Loucy (cell line): ENCODE measurements at regions not wholly inside any gene's neighbourhood (a gene's known extent, or its start where the extent isn't known, plus 50 kb on each side); places are given as distances from the start of the nearest gene placed in this dataset.
"Not testable (repeated sequence)": the region's sequence is repeated elsewhere in the genome, so short reads cannot be mapped to it uniquely, and the experiment has no call there.

Experiments
- H2AFZ ChIP-seq: fragments of 200-600 bp; sonication (generic); 2 replicates; pipeline ENCODE4 v1.6.0; 2016; ENCODE audit warnings: antibody characterized with exemption, mild to moderate bottlenecking, low read length, moderate library complexity
- H3F3A ChIP-seq: fragments of 200-600 bp; 2 replicates; pipeline ENCODE4 v1.6.0; 2016; ENCODE audit warnings: antibody characterized with exemption, low read depth, mild to moderate bottlenecking
- H3K27me3 ChIP-seq: fragments of 200-600 bp; sonication (generic); 2 replicates; pipeline ENCODE4 v1.6.1; 2014; ENCODE audit warnings: low read length, mild to moderate bottlenecking; ENCODE audit not compliant: insufficient read depth, poor library complexity, severe bottlenecking
- H3K36me3 ChIP-seq: fragments of 200-600 bp; sonication (generic); 2 replicates; pipeline ENCODE4 v1.6.1; 2016; ENCODE audit warnings: low read length; ENCODE audit not compliant: insufficient read depth
- H3K4me1 ChIP-seq: fragments of 200-600 bp; sonication (generic); 2 replicates; pipeline ENCODE4 v1.5.1; 2014; ENCODE audit warnings: low read length, mild to moderate bottlenecking; ENCODE audit not compliant: insufficient read depth, poor library complexity, severe bottlenecking
- H3K4me2 ChIP-seq: fragments of 200-600 bp; sonication (generic); 2 replicates; pipeline ENCODE4 v1.6.0; 2014; ENCODE audit warnings: antibody characterized with exemption, low read length, low read depth, mild to moderate bottlenecking; ENCODE audit not compliant: poor library complexity, severe bottlenecking
- H3K4me3 ChIP-seq: fragments of 200-600 bp; sonication (generic); 2 replicates; pipeline ENCODE4 v1.5.1; 2014; ENCODE audit warnings: low read length, mild to moderate bottlenecking, mixed read lengths; ENCODE audit not compliant: poor library complexity, severe bottlenecking
- H3K79me2 ChIP-seq: fragments of 200-600 bp; sonication (generic); 2 replicates; pipeline ENCODE4 v1.6.1; 2014; ENCODE audit warnings: low read length; ENCODE audit not compliant: insufficient read depth
- H3K9ac ChIP-seq: fragments of 200-600 bp; sonication (generic); 2 replicates; pipeline ENCODE4 v1.6.0; 2014; ENCODE audit warnings: mild to moderate bottlenecking, low read depth, low read length, moderate library complexity; ENCODE audit not compliant: poor library complexity, severe bottlenecking
- H3K9me2 ChIP-seq: fragments of 200-600 bp; sonication (generic); replicated peaks from 2 replicates; pipeline ENCODE4 v1.6.1; 2016; ENCODE audit warnings: low read depth, low read length, mixed read lengths
- H3K9me3 ChIP-seq: fragments of 200-600 bp; sonication (generic); 2 replicates; pipeline ENCODE4 v1.6.1; 2014; ENCODE audit warnings: mild to moderate bottlenecking, antibody characterized with exemption, low read length, low read depth; ENCODE audit not compliant: insufficient read depth
- H4K20me1 ChIP-seq: fragments of 200-600 bp; sonication (generic); 2 replicates; pipeline ENCODE4 v1.6.0; 2014; ENCODE audit warnings: antibody characterized with exemption, low read length, mild to moderate bottlenecking; ENCODE audit not compliant: insufficient read depth, poor library complexity, severe bottlenecking
- CTCF ChIP-seq: fragments of 200-600 bp; sonication (generic); conservative IDR thresholded peaks from 2 replicates; pipeline ENCODE4 v1.5.1; 2014; ENCODE audit warnings: mild to moderate bottlenecking, antibody characterized with exemption, low read length
- EZH2phosphoT487 ChIP-seq: fragments of 200-600 bp; IDR thresholded peaks from 2 replicates; pipeline ENCODE4 v1.6.1; 2018; ENCODE audit warnings: antibody characterized with exemption, mild to moderate bottlenecking, moderate library complexity, borderline replicate concordance

- H3K27me3 ChIP-seq = no peaks in the 10 kb centered on the region
- H4K20me1 ChIP-seq = no peaks in the 10 kb centered on the region
- TF ChIP-seq CTCF (no peak), EZH2phosphoT487 (no peak)
These were observed 2604.8 kb upstream of the TPTE start for GRCh38 chr21:7916329-7917303.

DNA sequence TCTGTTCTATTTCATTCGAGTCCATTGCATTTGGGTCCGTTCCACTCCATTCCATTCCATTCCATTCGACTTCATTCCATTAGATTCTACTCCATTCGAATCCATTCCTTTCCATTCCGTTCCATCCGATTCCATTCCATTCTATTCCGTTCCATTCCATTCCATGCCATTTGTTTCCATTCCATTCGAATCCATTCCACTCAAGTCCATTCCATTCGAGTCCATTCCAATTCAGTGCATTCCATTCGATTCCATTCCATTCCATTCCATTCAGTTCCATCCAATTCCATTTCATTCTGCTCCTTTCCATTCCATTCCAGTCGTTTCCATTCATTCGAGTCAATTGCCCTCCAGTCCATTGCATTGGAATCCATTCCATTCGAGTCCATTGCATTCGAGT is 2603.7 kb upstream of the TPTE start:
- H3K4me3 ChIP-seq = no peak overlapping the region
- H3K36me3 ChIP-seq = no peaks in the 10 kb centered on the region
- no peak overlapping the region for H3K9ac ChIP-seq
- H3K4me1 ChIP-seq = no peaks in the 10 kb centered on the region
- H3K27me3 ChIP-seq = no peaks in the 10 kb centered on the region
- H3F3A ChIP-seq = no peaks in the 10 kb centered on the region
- H3K4me2 ChIP-seq = no peak overlapping the region
- H3K9me2 ChIP-seq = no peaks in the 10 kb centered on the region
- no peak overlapping the region for H2AFZ ChIP-seq
- peaks cover 26% of the 10 kb centered on the region for H3K9me3 ChIP-seq
- no peaks in the 10 kb centered on the region for H4K20me1 ChIP-seq
- no peaks in the 10 kb centered on the region for H3K79me2 ChIP-seq
- no peak for TF ChIP-seq EZH2phosphoT487
- TF ChIP-seq CTCF = no peak

More at GRCh38 chr21:7916329-7917303, 2604.8 kb upstream of the TPTE start:
- no peaks in the 10 kb centered on the region for H3F3A ChIP-seq
- peaks cover 26% of the 10 kb centered on the region for H3K9me3 ChIP-seq
- no peak overlapping the region for H3K4me2 ChIP-seq
- no peak overlapping the region for H2AFZ ChIP-seq
- no peaks in the 10 kb centered on the region for H3K4me1 ChIP-seq
- no peaks in the 10 kb centered on the region for H3K79me2 ChIP-seq
- H3K36me3 ChIP-seq = no peaks in the 10 kb centered on the region
- no peak overlapping the region for H3K4me3 ChIP-seq
- H3K9me2 ChIP-seq = no peaks in the 10 kb centered on the region
- H3K9ac ChIP-seq = no peak overlapping the region

DNA sequence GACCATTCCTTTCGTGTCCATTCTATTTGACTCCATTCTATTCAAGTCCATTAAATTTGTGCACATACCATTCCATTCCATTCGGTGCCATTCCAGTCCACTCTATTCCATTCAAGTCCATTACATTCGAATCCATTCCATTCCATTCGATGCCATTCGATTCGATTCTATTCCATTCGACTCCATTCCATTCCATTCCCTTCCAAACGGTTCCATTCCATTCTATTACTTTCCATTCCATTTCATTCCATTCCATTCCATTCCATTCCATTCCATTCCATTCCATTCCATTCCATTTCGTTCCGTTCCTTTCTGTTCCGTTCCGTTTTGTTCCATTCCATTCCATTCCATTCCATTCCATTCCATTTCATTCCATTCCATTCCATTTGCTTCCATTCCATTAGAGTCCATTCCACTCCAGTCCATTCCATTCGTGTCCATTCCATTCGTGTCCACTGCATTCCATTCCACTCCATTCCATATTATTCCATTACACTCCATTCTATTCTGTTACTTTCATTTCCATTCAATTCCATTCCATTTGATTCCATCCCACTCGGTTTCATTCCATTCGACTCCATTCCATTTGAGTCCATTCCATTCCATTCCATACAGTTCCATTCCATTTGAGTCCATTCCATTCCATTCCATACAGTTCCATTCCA is 2595.3 kb upstream of the TPTE start:
- H4K20me1 ChIP-seq, H3K9me2 ChIP-seq, H3K4me2 ChIP-seq, H3K36me3 ChIP-seq, H2AFZ ChIP-seq, H3K4me1 ChIP-seq, H3K79me2 ChIP-seq, H3F3A ChIP-seq, H3K9ac ChIP-seq, H3K27me3 ChIP-seq, H3K4me3 ChIP-seq: not testable (repeated sequence)
- peaks cover 19% of the 10 kb centered on the region; the same call in 1 of the 2 replicates for H3K9me3 ChIP-seq

DNA sequence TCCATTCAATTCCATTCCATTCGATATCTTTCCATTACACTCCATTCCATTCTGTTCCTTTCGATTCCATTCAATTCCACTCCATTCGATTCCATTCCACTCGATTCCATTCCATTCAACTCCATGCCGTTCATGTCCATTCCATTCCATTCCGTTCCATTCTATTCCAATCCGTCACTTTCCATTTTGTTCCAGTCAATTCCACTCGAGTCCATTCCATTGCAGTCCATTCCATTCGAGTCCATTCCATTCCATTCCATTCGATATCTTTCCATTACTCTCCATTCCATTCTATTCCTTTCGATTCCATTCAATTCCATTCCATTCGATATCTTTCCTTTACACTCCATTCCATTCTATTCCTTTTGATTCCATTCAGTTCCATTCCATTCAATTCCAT is 2592.9 kb upstream of the TPTE start:
- H3F3A ChIP-seq, H3K4me3 ChIP-seq, H3K27me3 ChIP-seq, H4K20me1 ChIP-seq, H3K36me3 ChIP-seq, H3K9ac ChIP-seq, H3K9me2 ChIP-seq, H3K79me2 ChIP-seq, H2AFZ ChIP-seq, H3K4me1 ChIP-seq, H3K4me2 ChIP-seq: not testable (repeated sequence)
- peaks cover 43% of the 10 kb centered on the region; the same call in 1 of the 2 replicates for H3K9me3 ChIP-seq

- not testable (repeated sequence) for H3K4me3 ChIP-seq, H3K9me2 ChIP-seq, H3K27me3 ChIP-seq, H2AFZ ChIP-seq, H3K79me2 ChIP-seq, H3K4me2 ChIP-seq, H3K9ac ChIP-seq, H3F3A ChIP-seq, H4K20me1 ChIP-seq, H3K36me3 ChIP-seq, H3K4me1 ChIP-seq
- peaks cover 53% of the 10 kb centered on the region; the same call in 1 of the 2 replicates for H3K9me3 ChIP-seq
These were observed 2591.8 kb upstream of the TPTE start for GRCh38 chr21:7929586-7929985.
